WERI-Rb-1 (cell line): ENCODE measurements at regions not wholly inside any gene's neighbourhood (a gene's known extent, or its start where the extent isn't known, plus 50 kb on each side); places are given as distances from the start of the nearest gene placed in this dataset.

Source experiments
- DNase-seq: peaks from one replicate; pipeline ENCODE4 v3.0.0-alpha.2; 2020
- H3K27ac ChIP-seq: fragments of 250-450 bp; sonication (Bioruptor Pico); 2 replicates; pipeline ENCODE4 v1.5.1; 2020; ENCODE audit warnings: mild to moderate bottlenecking, moderate library complexity
- H3K27me3 ChIP-seq: fragments of 250-450 bp; sonication (Bioruptor Pico); 2 replicates; pipeline ENCODE4 v1.5.1; 2021; ENCODE audit warnings: mild to moderate bottlenecking, low read depth, moderate library complexity; ENCODE audit not compliant: insufficient read depth, severe bottlenecking
- H3K36me3 ChIP-seq: fragments of 250-450 bp; sonication (Bioruptor Pico); 2 replicates; pipeline ENCODE4 v1.5.1; 2020; ENCODE audit warnings: mild to moderate bottlenecking, moderate library complexity
- H3K4me3 ChIP-seq: 2 replicates; pipeline ENCODE4 v1.5.1; 2011; ENCODE audit warnings: low read depth, mild to moderate bottlenecking, control low read depth, low read length
- H3K9me3 ChIP-seq: fragments of 250-450 bp; sonication (Bioruptor Pico); 2 replicates; pipeline ENCODE4 v1.5.1; 2021; ENCODE audit warnings: mild to moderate bottlenecking, moderate library complexity; ENCODE audit not compliant: severe bottlenecking
- TF ChIP-seq, protein P1 (sequence below): IDR thresholded peaks from 2 replicates; pipeline ENCODE4 v1.5.1; 2011; ENCODE audit warnings: low read depth, mild to moderate bottlenecking, control low read depth, inconsistent platforms, low read length

DNA sequence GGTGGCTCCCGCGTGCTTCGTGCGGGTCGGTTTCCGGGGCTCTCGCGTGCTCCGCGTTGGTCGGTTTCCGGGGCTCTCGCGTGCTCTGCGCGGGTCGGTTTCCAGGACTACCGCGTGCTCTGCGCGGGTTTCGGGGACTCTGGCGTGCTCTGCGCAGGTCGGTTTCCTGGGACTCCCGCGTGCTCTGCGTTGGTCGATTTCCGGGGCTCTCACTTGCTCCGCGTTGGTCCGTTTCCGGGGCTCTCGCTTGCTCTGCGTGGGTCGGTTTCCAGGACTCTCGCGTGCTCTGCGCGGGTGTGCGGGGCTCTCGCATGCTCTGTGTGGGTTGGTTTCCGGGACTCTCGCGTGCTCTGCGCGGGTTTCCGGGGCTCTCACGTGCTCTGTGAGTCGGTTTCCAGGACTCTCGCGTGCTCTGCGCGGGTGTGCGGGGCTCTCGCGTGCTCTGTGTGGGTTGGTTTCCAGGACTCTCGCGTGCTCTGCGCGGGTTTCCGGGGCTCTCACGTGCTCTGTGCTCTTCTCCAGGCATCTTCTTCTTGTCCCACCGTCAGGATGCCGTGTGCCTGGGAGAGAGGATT, 109.9 kb upstream of the LRPAP1 start:
- Histone ChIP-seq H3K4me3 (no peak overlapping the region), H3K9me3 (no peaks in the 10 kb centered on the region), H3K27me3 (no peaks in the 10 kb centered on the region), H3K36me3 (no peaks in the 10 kb centered on the region), H3K27ac (no peak overlapping the region)
- TF ChIP-seq, protein P1, sequence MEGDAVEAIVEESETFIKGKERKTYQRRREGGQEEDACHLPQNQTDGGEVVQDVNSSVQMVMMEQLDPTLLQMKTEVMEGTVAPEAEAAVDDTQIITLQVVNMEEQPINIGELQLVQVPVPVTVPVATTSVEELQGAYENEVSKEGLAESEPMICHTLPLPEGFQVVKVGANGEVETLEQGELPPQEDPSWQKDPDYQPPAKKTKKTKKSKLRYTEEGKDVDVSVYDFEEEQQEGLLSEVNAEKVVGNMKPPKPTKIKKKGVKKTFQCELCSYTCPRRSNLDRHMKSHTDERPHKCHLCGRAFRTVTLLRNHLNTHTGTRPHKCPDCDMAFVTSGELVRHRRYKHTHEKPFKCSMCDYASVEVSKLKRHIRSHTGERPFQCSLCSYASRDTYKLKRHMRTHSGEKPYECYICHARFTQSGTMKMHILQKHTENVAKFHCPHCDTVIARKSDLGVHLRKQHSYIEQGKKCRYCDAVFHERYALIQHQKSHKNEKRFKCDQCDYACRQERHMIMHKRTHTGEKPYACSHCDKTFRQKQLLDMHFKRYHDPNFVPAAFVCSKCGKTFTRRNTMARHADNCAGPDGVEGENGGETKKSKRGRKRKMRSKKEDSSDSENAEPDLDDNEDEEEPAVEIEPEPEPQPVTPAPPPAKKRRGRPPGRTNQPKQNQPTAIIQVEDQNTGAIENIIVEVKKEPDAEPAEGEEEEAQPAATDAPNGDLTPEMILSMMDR: no peak
- no peak for DNase-seq

DNA sequence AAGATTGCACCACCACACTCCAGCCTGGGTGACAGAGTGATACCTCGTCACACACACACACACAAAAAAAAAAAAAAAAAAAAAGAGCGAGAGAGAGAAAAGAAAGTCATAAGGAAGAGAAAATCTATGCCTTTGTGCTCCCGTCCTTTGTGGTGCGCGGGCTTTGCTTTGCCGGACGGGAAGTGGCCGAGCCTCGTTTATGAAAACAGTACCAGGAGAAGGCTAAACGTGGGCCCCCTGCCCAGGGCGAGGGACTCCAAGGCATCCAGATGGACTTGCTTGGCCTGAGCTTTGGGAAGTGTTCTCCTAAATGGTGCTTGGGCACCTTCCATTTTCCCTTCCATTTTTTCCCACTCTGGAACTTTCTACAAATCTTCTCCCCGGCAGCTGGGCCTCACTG, 109.3 kb upstream of the LRPAP1 start:
- H3K36me3 ChIP-seq: no peaks in the 10 kb centered on the region
- no peaks in the 10 kb centered on the region for H3K27me3 ChIP-seq
- TF ChIP-seq, protein P1: no peak
- H3K4me3 ChIP-seq: no peak overlapping the region
- peaks cover 5% of the 10 kb centered on the region for H3K9me3 ChIP-seq
- H3K27ac ChIP-seq: no peak overlapping the region
- no peak for DNase-seq

DNA sequence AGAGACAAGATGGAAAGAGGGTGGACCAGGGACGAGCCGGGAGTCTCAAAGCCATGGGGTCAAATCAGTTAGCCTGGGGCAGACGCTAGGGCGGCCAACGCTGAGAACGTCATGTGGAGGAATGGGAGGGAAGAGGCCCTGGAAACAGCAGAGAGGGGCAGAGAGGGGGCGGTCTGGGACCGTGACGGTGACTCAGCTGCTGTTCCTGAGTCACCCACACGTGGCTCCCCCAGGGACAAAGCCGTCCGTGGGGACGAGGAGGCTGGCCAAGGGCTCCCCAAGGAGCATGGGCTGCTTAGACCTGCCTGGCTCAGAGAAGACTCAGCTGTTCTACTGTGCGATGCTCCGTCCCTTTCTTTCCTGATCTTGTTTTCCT, 108.4 kb upstream of the LRPAP1 start:
- TF ChIP-seq, protein P1: no peak
- Histone ChIP-seq H3K27me3 (no peaks in the 10 kb centered on the region), H3K27ac (no peak overlapping the region), H3K9me3 (peaks cover 5% of the 10 kb centered on the region), H3K4me3 (no peak overlapping the region), H3K36me3 (no peaks in the 10 kb centered on the region)
- DNase-seq: no peak

DNA sequence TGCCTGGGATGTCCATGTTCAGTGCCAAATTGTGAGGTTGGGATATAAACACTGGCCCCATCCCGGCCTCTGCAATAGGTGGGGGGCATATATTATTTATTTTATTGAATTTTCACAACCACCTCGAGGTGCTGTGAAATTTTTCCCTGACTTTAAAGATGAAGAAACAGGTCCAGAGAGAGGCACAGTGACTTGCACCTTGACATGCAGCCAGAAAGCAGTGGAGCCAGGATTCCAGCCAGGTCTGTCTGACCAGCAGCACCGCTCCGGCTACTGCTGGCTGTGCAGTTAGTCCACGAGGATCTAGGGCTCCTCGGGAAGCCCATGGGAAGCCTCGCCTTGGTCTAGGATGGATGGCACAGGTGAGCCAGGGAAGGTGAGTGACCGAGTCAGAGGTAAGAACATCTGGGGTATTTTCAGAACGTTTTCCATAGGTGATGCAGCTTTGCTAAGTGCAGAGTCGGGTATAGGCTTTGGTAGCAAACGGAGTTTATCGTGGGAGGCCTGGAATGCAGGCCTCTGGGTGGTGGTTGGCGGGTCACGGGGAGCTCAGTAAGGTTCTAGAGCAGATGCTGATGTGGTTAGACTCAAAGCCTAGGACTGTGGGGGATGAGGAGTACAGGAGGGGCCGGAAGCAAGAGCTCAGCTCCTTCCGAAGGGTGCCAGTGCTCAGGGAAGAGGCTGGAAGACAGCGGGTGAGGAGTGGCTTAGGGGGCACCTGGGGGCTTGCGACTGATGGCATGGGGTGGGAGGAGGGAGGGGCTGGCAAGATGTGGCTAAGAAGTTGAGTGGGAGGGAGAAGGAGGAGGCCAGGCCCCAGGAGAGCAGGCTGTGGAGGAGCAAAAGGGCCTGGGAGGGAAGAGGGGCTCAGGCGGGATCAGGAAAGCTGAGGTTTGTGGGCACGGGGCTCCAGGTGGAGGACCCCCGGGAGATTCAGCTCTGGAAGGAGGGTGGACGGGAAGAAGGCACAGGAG, 107.7 kb upstream of the LRPAP1 start:
- Histone ChIP-seq H3K36me3 (no peaks in the 10 kb centered on the region), H3K9me3 (peaks cover 5% of the 10 kb centered on the region), H3K27me3 (no peaks in the 10 kb centered on the region), H3K27ac (no peak overlapping the region), H3K4me3 (no peak overlapping the region)
- no peak for DNase-seq
- TF ChIP-seq, protein P1: no peak

DNA sequence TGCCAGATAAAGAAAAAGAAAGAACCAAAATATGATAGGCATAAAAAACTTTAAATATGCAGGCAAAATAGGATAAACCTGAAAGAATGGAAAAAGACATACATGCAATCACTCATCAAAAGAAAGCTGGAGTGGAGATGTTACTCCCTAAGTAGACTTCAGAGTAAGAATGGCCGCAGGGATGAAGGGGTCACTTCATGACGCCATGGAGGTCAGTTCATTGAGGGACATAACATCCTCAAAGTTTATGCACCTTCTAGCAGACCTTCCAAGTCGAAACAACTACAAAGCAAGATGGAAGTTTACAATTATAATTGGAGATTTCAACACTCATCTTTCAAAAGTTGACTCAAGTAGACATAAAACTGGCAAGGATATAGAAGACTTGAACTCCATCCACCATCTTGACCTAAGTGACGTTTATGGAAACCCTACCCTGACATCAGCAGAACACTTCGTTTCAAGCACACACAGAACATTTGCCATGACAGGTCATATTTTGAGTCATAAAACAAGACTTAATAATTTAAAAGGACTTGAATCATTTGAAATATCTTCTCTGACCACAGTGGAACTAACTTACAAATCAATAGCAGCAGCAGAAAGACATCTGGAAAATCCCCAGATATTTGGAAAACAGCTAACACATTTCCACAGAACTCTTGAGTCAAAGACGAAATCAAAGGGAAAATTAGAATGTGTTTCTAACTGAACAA, 106.0 kb upstream of the LRPAP1 start:
- Histone ChIP-seq H3K27me3 (no peaks in the 10 kb centered on the region), H3K27ac (no peak overlapping the region)

More for the DNA sequence above, 106.0 kb upstream of the LRPAP1 start:
- Histone ChIP-seq H3K4me3 (no peak overlapping the region), H3K9me3 (peaks cover 5% of the 10 kb centered on the region), H3K36me3 (no peaks in the 10 kb centered on the region)
- DNase-seq: no peak
- TF ChIP-seq, protein P1: no peak
